ENCODE measurements at regions not wholly inside any gene's neighbourhood (a gene's known extent, or its start where the extent isn't known, plus 50 kb on each side); places are given as distances from the start of the nearest gene placed in this dataset.

- peaks cover 14% of the 10 kb centered on the region for H3K9me3 Mint-ChIP-seq
- H3K27me3 Mint-ChIP-seq = no peaks in the 10 kb centered on the region
- H3K4me1 Mint-ChIP-seq = no peaks in the 10 kb centered on the region
- no peak overlapping the region for H3K4me3 Mint-ChIP-seq
- H3K27ac Mint-ChIP-seq = no peak overlapping the region
- DNase-seq = no peak
- no peaks in the 10 kb centered on the region for H3K36me3 Mint-ChIP-seq
Measured at GRCh38 chr11:97414801-97415200, 1025.0 kb downstream of the JRKL start.

- H3K4me3 Mint-ChIP-seq = no peak overlapping the region
- H3K36me3 Mint-ChIP-seq = no peaks in the 10 kb centered on the region
- DNase-seq = no peak
- peaks cover 4% of the 10 kb centered on the region for H3K9me3 Mint-ChIP-seq
- H3K27me3 Mint-ChIP-seq = no peaks in the 10 kb centered on the region
- no peaks in the 10 kb centered on the region for H3K4me1 Mint-ChIP-seq
- no peak overlapping the region for H3K27ac Mint-ChIP-seq
Measured at GRCh38 chr11:97419729-97420128, 1029.9 kb downstream of the JRKL start.

GRCh38 chr11:97428247-97428790, 1038.5 kb downstream of the JRKL start:
- H3K4me1 Mint-ChIP-seq = no peaks in the 10 kb centered on the region
- H3K4me3 Mint-ChIP-seq = no peak overlapping the region
- no peak for DNase-seq
- H3K27me3 Mint-ChIP-seq = no peaks in the 10 kb centered on the region
- no peak overlapping the region for H3K27ac Mint-ChIP-seq
- no peaks in the 10 kb centered on the region for H3K36me3 Mint-ChIP-seq
- no peaks in the 10 kb centered on the region for H3K9me3 Mint-ChIP-seq

- Mint-ChIP-seq H3K4me3 (no peak overlapping the region), H3K9me3 (no peaks in the 10 kb centered on the region), H3K27ac (no peak overlapping the region), H3K27me3 (no peaks in the 10 kb centered on the region), H3K36me3 (no peaks in the 10 kb centered on the region), H3K4me1 (no peaks in the 10 kb centered on the region)
- DNase-seq = no peak
Measured at GRCh38 chr11:97430877-97431276, 1041.1 kb downstream of the JRKL start.

- Mint-ChIP-seq H3K4me1 (no peaks in the 10 kb centered on the region), H3K4me3 (no peak overlapping the region), H3K27ac (no peak overlapping the region), H3K9me3 (no peaks in the 10 kb centered on the region), H3K27me3 (no peaks in the 10 kb centered on the region), H3K36me3 (no peaks in the 10 kb centered on the region)
- DNase-seq = no peak
Measured at GRCh38 chr11:97432926-97433325, 1043.1 kb downstream of the JRKL start.

- DNase-seq = no peak
- Mint-ChIP-seq H3K36me3 (no peaks in the 10 kb centered on the region), H3K9me3 (peaks cover 7% of the 10 kb centered on the region), H3K27me3 (no peaks in the 10 kb centered on the region), H3K4me3 (no peak overlapping the region), H3K4me1 (no peaks in the 10 kb centered on the region), H3K27ac (no peak overlapping the region)
Measured at GRCh38 chr11:97445561-97445960, 1055.7 kb downstream of the JRKL start.

GRCh38 chr11:97451441-97451840, 1061.6 kb downstream of the JRKL start:
- H3K36me3 Mint-ChIP-seq = no peaks in the 10 kb centered on the region
- no peak for DNase-seq
- peaks cover 6% of the 10 kb centered on the region for H3K9me3 Mint-ChIP-seq
- H3K4me3 Mint-ChIP-seq = no peak overlapping the region
- H3K4me1 Mint-ChIP-seq = no peaks in the 10 kb centered on the region
- H3K27ac Mint-ChIP-seq = no peak overlapping the region
- H3K27me3 Mint-ChIP-seq = no peaks in the 10 kb centered on the region

- Mint-ChIP-seq H3K27me3 (no peaks in the 10 kb centered on the region), H3K27ac (no peak overlapping the region), H3K4me3 (no peak overlapping the region), H3K9me3 (peaks cover 3% of the 10 kb centered on the region), H3K4me1 (no peaks in the 10 kb centered on the region), H3K36me3 (no peaks in the 10 kb centered on the region)
- no peak for DNase-seq
Measured at GRCh38 chr11:97454988-97455387, 1065.2 kb downstream of the JRKL start.

GRCh38 chr11:97460091-97460490, 1070.3 kb downstream of the JRKL start:
- no peaks in the 10 kb centered on the region for H3K36me3 Mint-ChIP-seq
- DNase-seq = no peak

GRCh38 chr11:97461044-97461880, 1071.4 kb downstream of the JRKL start:
- no peak overlapping the region for H3K27ac Mint-ChIP-seq
- no peaks in the 10 kb centered on the region for H3K27me3 Mint-ChIP-seq
- no peak overlapping the region for H3K4me3 Mint-ChIP-seq
- no peaks in the 10 kb centered on the region for H3K4me1 Mint-ChIP-seq
- no peak for DNase-seq
- peaks cover 6% of the 10 kb centered on the region for H3K9me3 Mint-ChIP-seq
- H3K36me3 Mint-ChIP-seq = no peaks in the 10 kb centered on the region

More at GRCh38 chr11:97460091-97460490, 1070.3 kb downstream of the JRKL start:
- Mint-ChIP-seq H3K4me1 (no peaks in the 10 kb centered on the region), H3K4me3 (no peak overlapping the region), H3K27ac (no peak overlapping the region), H3K27me3 (no peaks in the 10 kb centered on the region), H3K9me3 (peaks cover 6% of the 10 kb centered on the region)

GRCh38 chr11:97461934-97462333, 1072.1 kb downstream of the JRKL start:
- peaks cover 6% of the 10 kb centered on the region for H3K9me3 Mint-ChIP-seq
- H3K36me3 Mint-ChIP-seq = no peaks in the 10 kb centered on the region
- H3K4me1 Mint-ChIP-seq = no peaks in the 10 kb centered on the region
- no peak overlapping the region for H3K27ac Mint-ChIP-seq
- H3K27me3 Mint-ChIP-seq = no peaks in the 10 kb centered on the region
- DNase-seq = no peak
- no peak overlapping the region for H3K4me3 Mint-ChIP-seq

GRCh38 chr11:97463891-97464290, 1074.1 kb downstream of the JRKL start:
- no peaks in the 10 kb centered on the region for H3K4me1 Mint-ChIP-seq
- DNase-seq = no peak
- H3K9me3 Mint-ChIP-seq = peaks cover 6% of the 10 kb centered on the region
- no peaks in the 10 kb centered on the region for H3K27me3 Mint-ChIP-seq
- H3K36me3 Mint-ChIP-seq = no peaks in the 10 kb centered on the region
- H3K4me3 Mint-ChIP-seq = no peak overlapping the region
- no peak overlapping the region for H3K27ac Mint-ChIP-seq

- Mint-ChIP-seq H3K9me3 (peaks cover 23% of the 10 kb centered on the region), H3K4me1 (no peaks in the 10 kb centered on the region), H3K27ac (no peak overlapping the region), H3K36me3 (no peaks in the 10 kb centered on the region), H3K4me3 (no peak overlapping the region), H3K27me3 (no peaks in the 10 kb centered on the region)
- DNase-seq = no peak
Measured at GRCh38 chr11:97471480-97471879, 1081.7 kb downstream of the JRKL start.

GRCh38 chr11:97487387-97487786, 1097.6 kb downstream of the JRKL start:
- DNase-seq = no peak
- Mint-ChIP-seq H3K9me3 (peaks cover 8% of the 10 kb centered on the region), H3K27me3 (no peaks in the 10 kb centered on the region), H3K27ac (no peak overlapping the region), H3K36me3 (no peaks in the 10 kb centered on the region), H3K4me3 (no peak overlapping the region), H3K4me1 (no peaks in the 10 kb centered on the region)

GRCh38 chr11:97498891-97499290, 1109.1 kb downstream of the JRKL start:
- peaks cover 10% of the 10 kb centered on the region for H3K9me3 Mint-ChIP-seq
- H3K27me3 Mint-ChIP-seq = no peaks in the 10 kb centered on the region
- no peak overlapping the region for H3K27ac Mint-ChIP-seq
- no peaks in the 10 kb centered on the region for H3K36me3 Mint-ChIP-seq
- H3K4me3 Mint-ChIP-seq = no peak overlapping the region
- H3K4me1 Mint-ChIP-seq = no peaks in the 10 kb centered on the region
- DNase-seq = no peak

- peaks cover 10% of the 10 kb centered on the region for H3K9me3 Mint-ChIP-seq
- H3K27me3 Mint-ChIP-seq = no peaks in the 10 kb centered on the region
- no peak overlapping the region for H3K4me3 Mint-ChIP-seq
- H3K4me1 Mint-ChIP-seq = no peaks in the 10 kb centered on the region
- H3K27ac Mint-ChIP-seq = no peak overlapping the region
- H3K36me3 Mint-ChIP-seq = no peaks in the 10 kb centered on the region
- no peak for DNase-seq
Measured at GRCh38 chr11:97502201-97502600, 1112.4 kb downstream of the JRKL start.
